HepG2 (cell line): ENCODE measurements at regions not wholly inside any gene's neighbourhood (a gene's known extent, or its start where the extent isn't known, plus 50 kb on each side); places are given as distances from the start of the nearest gene placed in this dataset.

Experiments
- ATAD3A ChIP-seq: sonication (generic); formaldehyde crosslinking; IDR thresholded peaks from 2 replicates; pipeline ENCODE4 v1.4.0; 2020; ENCODE audit warnings: missing genetic modification reagents
- ATF1 ChIP-seq: IDR thresholded peaks from 2 replicates; pipeline ENCODE4 v1.6.1; 2016; ENCODE audit warnings: mild to moderate bottlenecking, control low read depth
- CCAR2 ChIP-seq: fragments of 200-400 bp; formaldehyde crosslinking; optimal IDR thresholded peaks from 2 replicates; pipeline ENCODE3; 2018; ENCODE audit warnings: low read depth, mild to moderate bottlenecking, low read length, moderate library complexity
- CREB1 ChIP-seq, 2 experiments: fragments of 450-650 bp in 1 of 2; IDR thresholded peaks; 2 replicates each; pipeline ENCODE4 v1.6.1; 2016 to 2017; ENCODE audit warnings: control low read depth in 1 of 2, mild to moderate bottlenecking in 1 of 2, missing compliant biosample characterization in 1 of 2, missing genetic modification characterization in 1 of 2
- FOXC1 ChIP-seq: sonication (generic); formaldehyde crosslinking; IDR thresholded peaks from 2 replicates; pipeline ENCODE4 v1.8.0; 2022; ENCODE audit warnings: mild to moderate bottlenecking, missing genetic modification reagents, borderline replicate concordance
- GATA4 ChIP-seq: sonication (generic); IDR thresholded peaks from 2 replicates; pipeline ENCODE4 v1.6.1; 2016; ENCODE audit warnings: antibody characterized with exemption, low read depth, borderline replicate concordance
- HCFC1 ChIP-seq: fragments of 150-350 bp; IDR thresholded peaks from 2 replicates; pipeline ENCODE4 v1.6.1; 2014; ENCODE audit warnings: low read depth, low read length
- HOXA5 ChIP-seq: sonication (generic); formaldehyde crosslinking; IDR thresholded peaks from 2 replicates; pipeline ENCODE4 v1.4.0; 2020; ENCODE audit warnings: missing genetic modification reagents
- IRX3 ChIP-seq: sonication (generic); formaldehyde crosslinking; IDR thresholded peaks from 2 replicates; pipeline ENCODE4 v1.8.1; 2023; ENCODE audit warnings: mild to moderate bottlenecking, low read depth, missing genetic modification reagents, borderline replicate concordance
- NCOA2 ChIP-seq: sonication (generic); formaldehyde crosslinking; IDR thresholded peaks from 2 replicates; pipeline ENCODE4 v1.8.0; 2022; ENCODE audit warnings: inconsistent platforms
- NFYB ChIP-seq: sonication (generic); formaldehyde crosslinking; IDR thresholded peaks from 2 replicates; pipeline ENCODE4 v1.4.0; 2020; ENCODE audit warnings: missing genetic modification reagents
- NR2F6 ChIP-seq, 2 experiments: IDR thresholded peaks; 2 replicates each; pipeline ENCODE4 v1.6.1; 2016; ENCODE audit warnings: antibody characterized with exemption in 1 of 2, mild to moderate bottlenecking in 1 of 2
- SIX1 ChIP-seq: sonication (generic); formaldehyde crosslinking; IDR thresholded peaks from 2 replicates; pipeline ENCODE4 v1.4.0; 2020; ENCODE audit warnings: missing genetic modification reagents, borderline replicate concordance
- SP140L ChIP-seq: sonication (generic); formaldehyde crosslinking; IDR thresholded peaks from 2 replicates; pipeline ENCODE4 v1.4.0; 2020; ENCODE audit warnings: missing genetic modification reagents, borderline replicate concordance
- ZFAT ChIP-seq: sonication (generic); formaldehyde crosslinking; conservative IDR thresholded peaks from 2 replicates; pipeline ENCODE4 v1.8.1; 2023; ENCODE audit warnings: missing genetic modification reagents, inconsistent platforms
- ZNF232 ChIP-seq: sonication (generic); formaldehyde crosslinking; IDR thresholded peaks from 2 replicates; pipeline ENCODE4 v1.4.0; 2020; ENCODE audit warnings: missing genetic modification reagents, borderline replicate concordance
- ZNF274 ChIP-seq: sonication (generic); formaldehyde crosslinking; IDR thresholded peaks from 2 replicates; pipeline ENCODE4 v1.5.1; 2020; ENCODE audit warnings: mild to moderate bottlenecking, missing genetic modification reagents
- TF ChIP-seq, protein P1 (sequence below): sonication (generic); formaldehyde crosslinking; IDR thresholded peaks from one replicate; pipeline ENCODE4 v1.5.1; 2020; ENCODE audit warnings: mild to moderate bottlenecking, missing genetic modification reagents; ENCODE audit errors: not compliant biosample characterization
- TF ChIP-seq, protein P2 (sequence below): IDR thresholded peaks from 2 replicates; pipeline ENCODE4 v1.6.1; 2016; ENCODE audit warnings: missing genetic modification reagents, missing compliant biosample characterization
- TF ChIP-seq, protein P3 (sequence below): IDR thresholded peaks from 2 replicates; pipeline ENCODE4 v1.6.1; 2012; ENCODE audit warnings: inconsistent platforms
- TF ChIP-seq, protein P4 (sequence below): sonication (generic); formaldehyde crosslinking; IDR thresholded peaks from 2 replicates; pipeline ENCODE4 v1.8.1; 2023; ENCODE audit warnings: missing genetic modification reagents, mild to moderate bottlenecking, borderline replicate concordance
- TF ChIP-seq, protein P5 (sequence below): sonication (generic); formaldehyde crosslinking; IDR thresholded peaks from 2 replicates; pipeline ENCODE4 v1.5.0; 2020; ENCODE audit warnings: missing genetic modification reagents

DNA sequence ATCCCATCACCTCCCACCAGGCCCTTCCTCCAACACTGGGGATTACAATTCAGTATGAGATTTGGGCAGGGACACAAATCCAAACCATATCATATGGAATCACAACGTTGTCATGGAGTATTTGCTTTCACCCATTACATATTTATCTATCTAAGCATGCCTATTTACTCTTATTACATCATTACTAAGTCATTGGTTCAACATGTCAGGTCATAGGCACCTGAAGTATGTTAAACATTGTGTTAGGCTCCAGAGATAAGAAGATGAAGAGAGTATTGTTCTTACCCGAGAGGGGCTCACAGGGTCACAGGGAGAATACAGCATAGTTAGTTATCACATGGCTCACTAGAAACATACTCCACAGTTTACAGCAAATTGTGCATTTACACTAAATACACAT is 150.5 kb downstream of the TMEM161B start (continued):
- TF ChIP-seq HOXA5 (no peak), SIX1 (no peak), ATAD3A (CRISPR knock-in tag) (no peak), ATF1 (CRISPR knock-in tag) (0 out of 2 replicates have a peak, but pooled peaks have one; percentile 31), ZNF232 (CRISPR knock-in tag) (no peak), CREB1 (IDR thresholded peaks at IDR 0.05) (peak; percentile 30; the same call in 1 of the 2 replicates), CREB1 (CRISPR knock-in tag; IDR thresholded peaks at IDR 0.05) (no peak), ZFAT (CRISPR knock-in tag) (no peak), NCOA2 (CRISPR knock-in tag) (0 out of 2 replicates have a peak, but pooled peaks have one; percentile 28), ZNF274 (CRISPR knock-in tag) (no peak), GATA4 (no peak; the same call in 1 of the 2 replicates), IRX3 (no peak), SP140L (CRISPR knock-in tag) (no peak), FOXC1 (CRISPR knock-in tag) (no peak), CCAR2 (no peak), NR2F6 (IDR thresholded peaks at IDR 0.05) (0 out of 2 replicates have a peak, but pooled peaks have one; percentile 19), NR2F6 (CRISPR knock-in tag; IDR thresholded peaks at IDR 0.05) (no peak), HCFC1 (no peak), NFYB (no peak)
- TF ChIP-seq, protein P1, sequence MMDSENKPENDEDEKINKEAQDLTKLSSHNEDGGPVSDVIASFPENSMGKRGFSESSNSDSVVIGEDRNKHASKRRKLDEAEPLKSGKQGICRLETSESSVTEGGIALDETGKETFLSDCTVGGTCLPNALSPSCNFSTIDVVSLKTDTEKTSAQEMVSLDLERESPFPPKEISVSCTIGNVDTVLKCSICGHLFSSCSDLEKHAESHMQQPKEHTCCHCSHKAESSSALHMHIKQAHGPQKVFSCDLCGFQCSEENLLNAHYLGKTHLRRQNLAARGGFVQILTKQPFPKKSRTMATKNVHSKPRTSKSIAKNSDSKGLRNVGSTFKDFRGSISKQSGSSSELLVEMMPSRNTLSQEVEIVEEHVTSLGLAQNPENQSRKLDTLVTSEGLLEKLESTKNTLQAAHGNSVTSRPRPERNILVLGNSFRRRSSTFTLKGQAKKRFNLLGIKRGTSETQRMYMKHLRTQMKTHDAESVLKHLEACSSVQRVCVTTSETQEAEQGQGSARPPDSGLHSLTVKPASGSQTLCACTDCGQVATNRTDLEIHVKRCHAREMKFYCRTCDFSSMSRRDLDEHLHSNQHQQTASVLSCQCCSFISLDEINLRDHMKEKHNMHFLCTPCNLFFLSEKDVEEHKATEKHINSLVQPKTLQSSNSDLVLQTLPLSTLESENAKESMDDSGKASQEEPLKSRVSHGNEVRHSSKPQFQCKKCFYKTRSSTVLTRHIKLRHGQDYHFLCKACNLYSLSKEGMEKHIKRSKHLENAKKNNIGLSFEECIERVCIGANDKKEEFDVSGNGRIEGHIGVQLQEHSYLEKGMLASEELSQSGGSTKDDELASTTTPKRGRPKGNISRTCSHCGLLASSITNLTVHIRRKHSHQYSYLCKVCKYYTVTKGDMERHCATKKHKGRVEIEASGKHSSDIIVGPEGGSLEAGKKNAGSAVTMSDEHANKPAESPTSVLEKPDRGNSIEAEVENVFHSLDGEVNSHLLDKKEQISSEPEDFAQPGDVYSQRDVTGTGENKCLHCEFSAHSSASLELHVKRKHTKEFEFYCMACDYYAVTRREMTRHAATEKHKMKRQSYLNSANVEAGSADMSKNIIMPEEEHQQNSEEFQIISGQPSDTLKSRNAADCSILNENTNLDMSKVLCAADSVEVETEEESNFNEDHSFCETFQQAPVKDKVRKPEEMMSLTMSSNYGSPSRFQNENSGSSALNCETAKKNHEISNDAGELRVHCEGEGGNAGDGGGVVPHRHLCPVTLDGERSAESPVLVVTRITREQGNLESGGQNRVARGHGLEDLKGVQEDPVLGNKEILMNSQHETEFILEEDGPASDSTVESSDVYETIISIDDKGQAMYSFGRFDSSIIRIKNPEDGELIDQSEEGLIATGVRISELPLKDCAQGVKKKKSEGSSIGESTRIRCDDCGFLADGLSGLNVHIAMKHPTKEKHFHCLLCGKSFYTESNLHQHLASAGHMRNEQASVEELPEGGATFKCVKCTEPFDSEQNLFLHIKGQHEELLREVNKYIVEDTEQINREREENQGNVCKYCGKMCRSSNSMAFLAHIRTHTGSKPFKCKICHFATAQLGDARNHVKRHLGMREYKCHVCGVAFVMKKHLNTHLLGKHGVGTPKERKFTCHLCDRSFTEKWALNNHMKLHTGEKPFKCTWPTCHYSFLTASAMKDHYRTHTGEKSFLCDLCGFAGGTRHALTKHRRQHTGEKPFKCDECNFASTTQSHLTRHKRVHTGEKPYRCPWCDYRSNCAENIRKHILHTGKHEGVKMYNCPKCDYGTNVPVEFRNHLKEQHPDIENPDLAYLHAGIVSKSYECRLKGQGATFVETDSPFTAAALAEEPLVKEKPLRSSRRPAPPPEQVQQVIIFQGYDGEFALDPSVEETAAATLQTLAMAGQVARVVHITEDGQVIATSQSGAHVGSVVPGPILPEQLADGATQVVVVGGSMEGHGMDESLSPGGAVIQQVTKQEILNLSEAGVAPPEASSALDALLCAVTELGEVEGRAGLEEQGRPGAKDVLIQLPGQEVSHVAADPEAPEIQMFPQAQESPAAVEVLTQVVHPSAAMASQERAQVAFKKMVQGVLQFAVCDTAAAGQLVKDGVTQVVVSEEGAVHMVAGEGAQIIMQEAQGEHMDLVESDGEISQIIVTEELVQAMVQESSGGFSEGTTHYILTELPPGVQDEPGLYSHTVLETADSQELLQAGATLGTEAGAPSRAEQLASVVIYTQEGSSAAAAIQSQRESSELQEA (CRISPR knock-in tag) = no peak
- TF ChIP-seq, protein P2, sequence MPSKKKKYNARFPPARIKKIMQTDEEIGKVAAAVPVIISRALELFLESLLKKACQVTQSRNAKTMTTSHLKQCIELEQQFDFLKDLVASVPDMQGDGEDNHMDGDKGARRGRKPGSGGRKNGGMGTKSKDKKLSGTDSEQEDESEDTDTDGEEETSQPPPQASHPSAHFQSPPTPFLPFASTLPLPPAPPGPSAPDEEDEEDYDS (CRISPR knock-in tag) = no peak
- TF ChIP-seq, protein P3, sequence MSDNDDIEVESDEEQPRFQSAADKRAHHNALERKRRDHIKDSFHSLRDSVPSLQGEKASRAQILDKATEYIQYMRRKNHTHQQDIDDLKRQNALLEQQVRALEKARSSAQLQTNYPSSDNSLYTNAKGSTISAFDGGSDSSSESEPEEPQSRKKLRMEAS = no peak
- TF ChIP-seq, protein P4, sequence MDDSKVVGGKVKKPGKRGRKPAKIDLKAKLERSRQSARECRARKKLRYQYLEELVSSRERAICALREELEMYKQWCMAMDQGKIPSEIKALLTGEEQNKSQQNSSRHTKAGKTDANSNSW (CRISPR knock-in tag) = no peak
- TF ChIP-seq, protein P5, sequence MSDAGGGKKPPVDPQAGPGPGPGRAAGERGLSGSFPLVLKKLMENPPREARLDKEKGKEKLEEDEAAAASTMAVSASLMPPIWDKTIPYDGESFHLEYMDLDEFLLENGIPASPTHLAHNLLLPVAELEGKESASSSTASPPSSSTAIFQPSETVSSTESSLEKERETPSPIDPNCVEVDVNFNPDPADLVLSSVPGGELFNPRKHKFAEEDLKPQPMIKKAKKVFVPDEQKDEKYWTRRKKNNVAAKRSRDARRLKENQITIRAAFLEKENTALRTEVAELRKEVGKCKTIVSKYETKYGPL (CRISPR knock-in tag) = no peak
